Psoas muscle (tissue), 7 donors: ENCODE measurements at regions not wholly inside any gene's neighbourhood (a gene's known extent, or its start where the extent isn't known, plus 50 kb on each side); places are given as distances from the start of the nearest gene placed in this dataset.
"Not testable (repeated sequence)": the region's sequence is repeated elsewhere in the genome, so short reads cannot be mapped to it uniquely, and the experiment has no call there.

Experiments
- ATAC-seq, 4 donors: fragments of 200-7000 bp; cut with Tn5 transposase; one replicate each; pipeline ENCODE4 v1.9.1; 2020; ENCODE audit warnings: moderate library complexity in 3 of 4, mild to moderate bottlenecking in 2 of 4
- DNase-seq, 2 donors: peaks; one replicate each; pipeline ENCODE4 v3.0.0-alpha.2; 2020
- H3K27ac ChIP-seq: fragments of 200-600 bp; one replicate; pipeline ENCODE4 v1.8.0; 2022
- H3K27me3 ChIP-seq, 3 donors: fragments of 200-600 bp in 1 of 3; one replicate each; pipeline versions ENCODE4 v1.6.1 to v1.8.0; 2013 to 2022; ENCODE audit warnings: low read length in 2 of 3, mild to moderate bottlenecking in 2 of 3, moderate library complexity in 1 of 3; ENCODE audit not compliant: insufficient read depth in 3 of 3
- H3K36me3 ChIP-seq, 2 donors: fragments of 200-600 bp in 1 of 2; one replicate each; pipeline versions ENCODE4 v1.6.1 to v1.8.0; 2013 to 2022; ENCODE audit warnings: low read depth in 1 of 2, mild to moderate bottlenecking in 1 of 2, moderate library complexity in 1 of 2; ENCODE audit not compliant: insufficient read depth in 1 of 2
- H3K4me1 ChIP-seq: fragments of 200-600 bp; one replicate; pipeline ENCODE4 v1.8.0; 2022
- H3K4me3 ChIP-seq: fragments of 200-600 bp; one replicate; pipeline ENCODE4 v1.8.0; 2022; ENCODE audit warnings: mild to moderate bottlenecking
- H3K9me3 ChIP-seq: fragments of 200-600 bp; one replicate; pipeline ENCODE4 v1.8.0; 2022
- CTCF ChIP-seq: fragments of 200-600 bp; IDR thresholded peaks from one replicate; pipeline ENCODE4 v1.8.0; 2022; ENCODE audit warnings: antibody characterized with exemption
- WGBS, 3 donors: extraction: QIAGEN DNeasy Blood & Tissue Kit; methylation state at CpG; one replicate each; pipeline versions ENCODE4 v1.1.6 to v1.1.7; 2013; 5-methylcytosine and 5-hydroxymethylcytosine counted together
- intact Hi-C, 2 donors: fragments of 100-400 bp; cut with DNase I; formaldehyde crosslinking; loops; one replicate each; pipeline versions ENCODE4 v1.11.0 to v1.14.2; 2022
- donor health status: healthy with polysubstance abuse.
- donor health status: DM: no; HTN: no; CAD: no; lungs with moderate emphysema.
- donor health status: Bipolar disorder and iron deficiency.
- donor health status: healthy.
- donor health status: DM: yes; HTN: yes; CAD: no.
- donor health status: DM: no; HTN: no; CAD: no.
- donor health status: DM: yes; HTN: yes; CAD: no.

GRCh38 chr4:132427125-132427524 lies 722.0 kb upstream of the PCDH10 start:
- 81 to 83% (median 82%) methylated on average over 3 of the region's 3 CpGs for WGBS, 3 donors
- no peaks in the 10 kb centered on the region for H3K9me3 ChIP-seq
- ATAC-seq = no peak

GRCh38 chr4:132437117-132437516 lies 712.0 kb upstream of the PCDH10 start:
- Histone ChIP-seq H3K4me3 (no peak overlapping the region), H3K4me1 (no peaks in the 10 kb centered on the region), H3K9me3 (no peaks in the 10 kb centered on the region), H3K36me3 (no peaks in the 10 kb centered on the region), H3K27me3 (no peaks in the 10 kb centered on the region), H3K27ac (no peak overlapping the region)
- intact Hi-C loops = no loop called here
- ATAC-seq (no peak), DNase-seq (no peak)
- no peak for TF ChIP-seq CTCF

More at GRCh38 chr4:132427125-132427524, 722.0 kb upstream of the PCDH10 start:
- intact Hi-C loops = no loop called here
- no peak for TF ChIP-seq CTCF
- Histone ChIP-seq H3K27ac (no peak overlapping the region), H3K4me3 (no peak overlapping the region), H3K4me1 (no peaks in the 10 kb centered on the region), H3K27me3 (no peaks in the 10 kb centered on the region), H3K36me3 (no peaks in the 10 kb centered on the region)
- no peak for DNase-seq

- intact Hi-C loops = no loop called here
- 84 to 88% (median 88%) methylated on average over 3 of the region's 3 CpGs for WGBS, 3 donors
- no peak for DNase-seq
These were observed 703.7 kb upstream of the PCDH10 start for GRCh38 chr4:132445386-132445785.

GRCh38 chr4:132457987-132458386 lies 691.1 kb upstream of the PCDH10 start:
- WGBS, 3 donors = 78 to 87% (median 85%) methylated on average over 9 of the region's 9 CpGs
- H3K4me3 ChIP-seq, H3K27ac ChIP-seq, ATAC-seq, H3K36me3 ChIP-seq, H3K27me3 ChIP-seq, H3K9me3 ChIP-seq, H3K4me1 ChIP-seq, intact Hi-C loops: not testable (repeated sequence)
- peak in 1 of 2 donors; percentile 35 for DNase-seq

More at GRCh38 chr4:132445386-132445785, 703.7 kb upstream of the PCDH10 start:
- H3K27me3 ChIP-seq = no peaks in the 10 kb centered on the region
- H3K27ac ChIP-seq = no peak overlapping the region
- no peak overlapping the region for H3K4me3 ChIP-seq
- H3K4me1 ChIP-seq = no peaks in the 10 kb centered on the region
- H3K9me3 ChIP-seq = no peaks in the 10 kb centered on the region
- TF ChIP-seq CTCF = no peak
- no peak for ATAC-seq
- no peaks in the 10 kb centered on the region for H3K36me3 ChIP-seq

GRCh38 chr4:132479543-132479942 lies 669.6 kb upstream of the PCDH10 start:
- DNase-seq (no peak), ATAC-seq (no peak)
- Histone ChIP-seq H3K4me1 (no peaks in the 10 kb centered on the region), H3K27me3 (no peaks in the 10 kb centered on the region), H3K9me3 (no peaks in the 10 kb centered on the region), H3K4me3 (no peak overlapping the region), H3K36me3 (no peaks in the 10 kb centered on the region), H3K27ac (no peak overlapping the region)
- no peak for TF ChIP-seq CTCF
- 73 to 86% (median 78%) methylated on average over 2 of the region's 2 CpGs for whole genome bisulfite sequencing, 3 donors
- intact Hi-C loops = no loop called here
